Colonic mucosa (tissue), 4 donors: ENCODE measurements at regions not wholly inside any gene's neighbourhood (a gene's known extent, or its start where the extent isn't known, plus 50 kb on each side); places are given as distances from the start of the nearest gene placed in this dataset.
A peak's percentile ranks its signal among the peaks of the same experiment; 100 is the strongest.

ENCODE experiments used
- DNase-seq: peaks from one replicate; pipeline ENCODE4 v3.0.0-alpha.2; 2020
- H3K27ac ChIP-seq: fragments of 200-600 bp; one replicate; pipeline ENCODE4 v1.8.0; 2021
- H3K27me3 ChIP-seq: fragments of 200-600 bp; one replicate; pipeline ENCODE4 v1.8.0; 2021
- H3K36me3 ChIP-seq: fragments of 200-600 bp; one replicate; pipeline ENCODE4 v1.8.0; 2021
- H3K4me1 ChIP-seq: fragments of 200-600 bp; one replicate; pipeline ENCODE4 v1.8.0; 2021; ENCODE audit warnings: mild to moderate bottlenecking
- H3K4me3 ChIP-seq: fragments of 200-600 bp; one replicate; pipeline ENCODE4 v1.8.0; 2021
- H3K9ac ChIP-seq, 2 donors: one replicate each; pipeline ENCODE4 v1.7.0; 2013; ENCODE audit warnings: control low read depth in 2 of 2, low read depth in 2 of 2, low read length in 2 of 2
- H3K9me3 ChIP-seq: fragments of 200-600 bp; one replicate; pipeline ENCODE4 v1.8.0; 2021
- CTCF ChIP-seq: fragments of 200-600 bp; IDR thresholded peaks from one replicate; pipeline ENCODE4 v1.8.0; 2022; ENCODE audit warnings: antibody characterized with exemption, mild to moderate bottlenecking
- intact Hi-C: fragments of 100-400 bp; cut with DNase I; formaldehyde crosslinking; loops from one replicate; pipeline ENCODE4 v1.14.1; 2022
- donor health status: healthy.
- donor health status: DM: no; HTN: no; CAD: no.
- donor health status: DM: no; HTN: no; CAD: no.

DNA sequence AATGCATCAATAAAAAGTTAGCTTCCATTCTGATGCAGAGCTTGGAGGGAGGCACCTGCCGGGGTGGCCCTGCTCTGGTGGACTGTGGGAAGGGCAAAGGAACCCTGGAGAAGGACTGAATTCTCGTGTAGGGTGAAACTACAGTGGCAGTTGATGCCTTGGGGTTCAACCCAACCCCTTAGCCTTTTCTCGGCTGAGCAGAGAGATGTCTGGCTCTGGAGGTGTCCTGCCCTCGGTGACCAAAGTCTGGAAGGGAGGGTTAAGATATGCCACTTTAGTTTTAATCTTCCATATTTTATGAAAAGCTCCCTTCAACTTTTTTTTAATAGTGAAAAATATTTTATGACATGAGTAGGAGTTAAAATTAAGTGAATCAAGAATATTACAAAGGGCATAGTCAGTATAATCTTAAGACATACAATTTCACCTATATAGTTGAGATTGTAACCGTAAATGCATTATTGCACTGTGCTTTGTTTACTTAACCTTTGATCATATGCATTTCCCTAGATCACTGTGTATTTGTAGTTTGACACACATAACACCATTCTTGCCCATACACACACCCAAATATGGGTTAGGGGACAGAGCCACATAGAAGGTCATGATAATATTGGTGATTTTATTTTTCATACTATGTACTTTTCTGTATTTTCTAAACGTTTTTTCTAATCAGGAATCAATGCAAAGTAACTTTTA is 179.6 kb downstream of the MCHR2 start:
- TF ChIP-seq CTCF: no peak
- H3K4me1 ChIP-seq: no peaks in the 10 kb centered on the region
- intact Hi-C loops: no loop called here
- no peaks in the 10 kb centered on the region for H3K9me3 ChIP-seq
- no peaks in the 10 kb centered on the region for H3K36me3 ChIP-seq
- peak overlapping the region; percentile 34 for H3K27ac ChIP-seq
- no peak overlapping the region for H3K9ac ChIP-seq
- DNase-seq: peak; percentile 19
- no peaks in the 10 kb centered on the region for H3K27me3 ChIP-seq
- H3K4me3 ChIP-seq: no peak overlapping the region

DNA sequence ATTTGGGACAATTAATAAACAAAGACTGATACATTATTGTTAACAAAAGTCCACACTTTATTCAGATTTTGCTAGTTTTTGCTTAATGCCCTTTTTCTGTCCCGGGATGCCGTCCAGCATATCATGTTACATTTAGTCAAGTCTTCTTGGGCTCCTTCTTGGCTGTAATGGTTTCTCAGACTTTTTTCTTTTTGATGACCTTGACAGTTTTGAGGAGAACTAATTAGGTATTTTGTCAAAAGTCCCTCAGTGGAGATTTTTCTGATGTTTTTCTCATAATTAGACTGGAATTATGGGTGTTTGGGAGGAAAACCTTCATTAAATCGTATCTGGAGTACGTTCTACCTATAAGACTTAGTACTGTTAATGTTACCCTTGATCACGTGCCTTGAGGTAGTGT is 177.2 kb downstream of the MCHR2 start:
- Histone ChIP-seq H3K36me3 (no peaks in the 10 kb centered on the region), H3K27me3 (no peaks in the 10 kb centered on the region), H3K9ac (no peak overlapping the region), H3K9me3 (no peaks in the 10 kb centered on the region), H3K4me1 (no peaks in the 10 kb centered on the region), H3K4me3 (no peak overlapping the region), H3K27ac (no peak overlapping the region)
- no peak for TF ChIP-seq CTCF
- intact Hi-C loops: no loop called here
- no peak for DNase-seq

- Histone ChIP-seq H3K9ac (no peak overlapping the region), H3K27ac (no peak overlapping the region), H3K4me3 (no peak overlapping the region), H3K9me3 (no peaks in the 10 kb centered on the region), H3K36me3 (no peaks in the 10 kb centered on the region), H3K27me3 (no peaks in the 10 kb centered on the region), H3K4me1 (no peaks in the 10 kb centered on the region)
- no peak for DNase-seq
- no peak for TF ChIP-seq CTCF
- intact Hi-C loops: no loop called here
Measured at GRCh38 chr6:99818161-99818560, 175.9 kb downstream of the MCHR2 start.

DNA sequence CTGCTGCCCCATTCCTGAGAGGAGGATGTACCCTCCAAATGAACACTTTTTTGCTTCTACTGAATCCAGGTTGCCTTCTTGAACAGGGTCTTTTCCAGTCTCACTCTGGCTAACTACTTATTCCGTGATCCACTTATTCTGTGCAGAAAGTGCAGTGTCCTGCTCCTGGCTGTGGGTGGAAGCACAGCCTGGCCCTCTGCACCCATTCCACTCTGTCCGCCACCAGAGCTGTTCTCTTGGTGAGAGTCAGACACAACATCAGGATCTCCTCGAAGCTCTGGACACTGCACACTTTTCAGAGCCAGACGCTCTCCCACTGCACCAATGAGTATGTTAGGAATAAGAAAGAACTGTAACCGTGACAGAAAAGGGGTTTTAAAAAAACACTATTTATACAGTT is 174.2 kb downstream of the MCHR2 start:
- no peaks in the 10 kb centered on the region for H3K9me3 ChIP-seq
- H3K27me3 ChIP-seq: no peaks in the 10 kb centered on the region
- H3K4me1 ChIP-seq: no peaks in the 10 kb centered on the region
- H3K4me3 ChIP-seq: no peak overlapping the region
- H3K27ac ChIP-seq: no peak overlapping the region
- no peaks in the 10 kb centered on the region for H3K36me3 ChIP-seq
- no peak for TF ChIP-seq CTCF
- DNase-seq: no peak
- no peak overlapping the region for H3K9ac ChIP-seq
- intact Hi-C loops: no loop called here

DNA sequence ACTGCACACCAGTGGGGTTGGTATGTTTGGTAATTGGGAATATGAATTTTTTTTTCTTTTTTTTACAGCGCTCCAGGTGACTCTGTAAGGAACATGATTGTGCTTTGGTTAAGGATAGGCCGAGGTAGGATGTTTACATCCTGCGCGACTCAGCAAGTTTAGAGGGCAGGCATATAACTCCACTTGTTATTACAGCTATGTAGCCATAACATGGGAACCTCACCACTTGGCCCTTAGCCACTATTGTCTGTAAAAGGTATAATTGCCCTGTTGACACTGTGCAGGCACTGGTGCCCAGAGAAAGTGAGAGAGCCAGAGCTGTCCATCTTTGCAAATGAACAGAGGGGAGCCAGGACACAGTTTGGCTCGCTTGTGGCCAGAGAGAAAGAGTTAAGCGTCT is 172.9 kb downstream of the MCHR2 start:
- Histone ChIP-seq H3K4me1 (no peaks in the 10 kb centered on the region), H3K9ac (no peak overlapping the region), H3K27ac (peak overlapping the region; percentile 55), H3K36me3 (no peaks in the 10 kb centered on the region), H3K9me3 (no peaks in the 10 kb centered on the region), H3K27me3 (no peaks in the 10 kb centered on the region), H3K4me3 (no peak overlapping the region)
- peak; percentile 76 for DNase-seq
- intact Hi-C loops: no loop called here
- no peak for TF ChIP-seq CTCF
